Esophagus squamous epithelium (tissue), 4 donors: ENCODE measurements at regions not wholly inside any gene's neighbourhood (a gene's known extent, or its start where the extent isn't known, plus 50 kb on each side); places are given as distances from the start of the nearest gene placed in this dataset.

Experiments used
- CTCF ChIP-seq, 6 experiments: fragments of 450-650 bp in 4 of 6; fragments of 200-600 bp in 2 of 6; sonication (generic) in 2 of 6; IDR thresholded peaks; one replicate each; pipeline ENCODE4 v1.5.1; 2016 to 2019; ENCODE audit warnings: antibody characterized with exemption in 6 of 6, mild to moderate bottlenecking in 4 of 6, moderate library complexity in 4 of 6
- POLR2A ChIP-seq, 4 donors: fragments of 450-650 bp; IDR thresholded peaks; one replicate each; pipeline ENCODE4 v1.6.1; 2017; ENCODE audit warnings: antibody characterized with exemption in 4 of 4, mild to moderate bottlenecking in 4 of 4, moderate library complexity in 3 of 4

DNA sequence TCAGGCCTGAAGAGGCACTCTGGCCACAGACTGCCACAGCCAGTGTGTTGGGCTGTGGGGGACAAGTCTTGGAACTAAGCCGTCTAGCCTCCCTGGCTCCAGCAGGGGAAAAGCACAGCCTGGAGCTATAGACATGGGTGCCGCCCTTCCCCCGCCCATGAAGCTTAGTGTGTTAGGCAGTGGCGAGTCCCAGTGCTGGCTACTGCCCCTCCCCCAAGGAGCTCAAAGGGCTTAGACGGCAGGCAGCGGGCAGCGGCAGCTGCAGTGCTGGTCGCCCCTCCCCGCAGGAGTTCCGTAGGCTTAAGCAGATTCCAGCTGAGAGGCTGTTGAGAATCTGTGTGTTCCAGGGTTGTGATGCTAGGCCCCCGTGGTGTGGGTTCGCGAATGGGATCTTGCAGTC lies 135.8 kb upstream of the RORA start:
- no peak for TF ChIP-seq CTCF (IDR thresholded peaks at IDR 0.05)
- TF ChIP-seq POLR2A (IDR thresholded peaks at IDR 0.05), result no peak
